K562 (cell line): ENCODE measurements at regions not wholly inside any gene's neighbourhood (a gene's known extent, or its start where the extent isn't known, plus 50 kb on each side); places are given as distances from the start of the nearest gene placed in this dataset.

Experiments
- ATAC-seq: fragments of 200-7000 bp; cut with Tn5 transposase; 3 replicates; pipeline ENCODE4 v1.9.1; 2020; ENCODE audit warnings: moderate library complexity
- BruUV-seq: library from RNA; stranded (reverse); fragments of 400-500 nt; replicated peaks from 2 replicates; lab custom pipeline; 2021; lab: Mats Ljungman, UMichigan
- CTCF ChIA-PET: fragments of 300-600 bp; formaldehyde crosslinking; extraction: SDS; loops from one replicate; lab custom pipeline; 2021; ENCODE audit warnings: low intra/inter-chr PET ratio; lab: Yijun Ruan, JAX
- POLR2A ChIA-PET: fragments of 300-600, 350-650 bp; sonication (Branson Sonifier 250); formaldehyde crosslinking; extraction: SDS; loops from one replicate; lab custom pipeline; 2021; ENCODE audit warnings: antibody characterized with exemption, inconsistent platforms; lab: Yijun Ruan, JAX
- DNase-seq, 4 experiments: peaks; one replicate each; pipeline versions ENCODE4 v3.0.0 to v3.0.0-alpha.2; 2011 to 2018; ENCODE audit warnings: low spot score in 3 of 4, mixed read lengths in 3 of 4; ENCODE audit errors: extremely low read depth in 1 of 4
- FAIRE-seq: peaks from 2 replicates; lab custom pipeline; 2011; peaks lifted over from hg19 to GRCh38; lab: Jason Lieb, UNC
- H2AFZ ChIP-seq: 2 replicates; pipeline ENCODE4 v1.6.0; 2011; ENCODE audit warnings: low read depth, low read length, control low read depth, inconsistent platforms
- H3K27ac ChIP-seq: fragments of 200-600 bp; 3 replicates; pipeline ENCODE4 v1.8.0; 2011; ENCODE audit warnings: low read depth, mild to moderate bottlenecking, control low read depth, inconsistent platforms, low read length, moderate library complexity, mixed read lengths; ENCODE audit errors: extremely low read depth
- H3K27me3 ChIP-seq, 2 experiments: fragments of 300-600 bp in 1 of 2; 2 replicates in 1 of 2; 3 replicates in 1 of 2; pipeline versions ENCODE4 v1.6.0 to v1.8.0; 2011; ENCODE audit warnings: inconsistent platforms in 2 of 2, low read length in 2 of 2, mild to moderate bottlenecking in 1 of 2, mixed read lengths in 1 of 2, moderate library complexity in 1 of 2; ENCODE audit not compliant: control insufficient read depth in 2 of 2, insufficient read depth in 2 of 2
- H3K36me3 ChIP-seq: fragments of 300-600 bp; 3 replicates; pipeline ENCODE4 v1.8.0; 2011; ENCODE audit warnings: mild to moderate bottlenecking, low read length, inconsistent platforms; ENCODE audit not compliant: control insufficient read depth, insufficient read depth
- H3K4me1 ChIP-seq, 2 experiments: fragments of 200-600 bp in 1 of 2; replicated peaks in 1 of 2; 2 replicates in 1 of 2; 3 replicates in 1 of 2; pipeline versions ENCODE4 v1.5.1 to v1.8.0; 2011; ENCODE audit warnings: inconsistent platforms in 2 of 2, low read length in 2 of 2, mild to moderate bottlenecking in 1 of 2, mixed read lengths in 1 of 2, moderate library complexity in 1 of 2; ENCODE audit not compliant: control insufficient read depth in 2 of 2, insufficient read depth in 2 of 2
- H3K4me2 ChIP-seq: 2 replicates; pipeline ENCODE4 v1.6.1; 2011; ENCODE audit warnings: low read length, control low read depth, inconsistent platforms, mixed read lengths; ENCODE audit not compliant: insufficient read depth
- H3K4me3 ChIP-seq: fragments of 200-600 bp; sonication (generic), shearing (Covaris generic); 2 replicates; pipeline ENCODE4 v1.5.1; 2016; ENCODE audit warnings: control low read depth, inconsistent platforms
- H3K79me2 ChIP-seq: fragments of 200-600 bp; 3 replicates; pipeline ENCODE4 v1.8.0; 2011; ENCODE audit warnings: low read length, inconsistent platforms; ENCODE audit not compliant: control insufficient read depth, insufficient read depth
- H3K9ac ChIP-seq, 2 experiments: 2 replicates each; pipeline versions ENCODE4 v1.6.0 to v1.6.1; 2011; ENCODE audit warnings: low read depth in 2 of 2, low read length in 2 of 2, control low read depth in 1 of 2, inconsistent platforms in 1 of 2, mild to moderate bottlenecking in 1 of 2, mixed read lengths in 1 of 2; ENCODE audit not compliant: insufficient read depth in 1 of 2
- H3K9me1 ChIP-seq: one replicate; pipeline ENCODE4 v1.6.0; 2011; ENCODE audit warnings: inconsistent platforms, mild to moderate bottlenecking, low read length, moderate library complexity; ENCODE audit not compliant: control insufficient read depth, insufficient read depth
- H3K9me3 ChIP-seq: replicated peaks from 2 replicates; pipeline ENCODE4 v1.5.1; 2011; ENCODE audit warnings: low read depth, low read length, inconsistent platforms; ENCODE audit not compliant: control insufficient read depth, insufficient read depth
- H4K20me1 ChIP-seq: replicated peaks from 2 replicates; pipeline ENCODE4 v1.6.1; 2011; ENCODE audit warnings: low read length, inconsistent platforms, mixed read lengths; ENCODE audit not compliant: control insufficient read depth, insufficient read depth
- ARHGAP35 ChIP-seq: fragments of 450-650 bp; IDR thresholded peaks from 2 replicates; pipeline ENCODE4 v1.6.1; 2018; ENCODE audit not compliant: partially characterized antibody
- BDP1 ChIP-seq: IDR thresholded peaks from 3 replicates; pipeline ENCODE4 v1.6.1; 2011; ENCODE audit not compliant: insufficient read length, insufficient read depth
- HINFP ChIP-seq: fragments of 450-650 bp; conservative IDR thresholded peaks from 2 replicates; pipeline ENCODE4 v1.6.1; 2016; ENCODE audit warnings: missing genetic modification characterization, low read depth, mild to moderate bottlenecking, control low read depth, missing compliant biosample characterization
- NFE2 ChIP-seq: IDR thresholded peaks from 2 replicates; pipeline ENCODE4 v1.6.1; 2014; ENCODE audit warnings: antibody characterized with exemption, low read depth
- SPI1 ChIP-seq: IDR thresholded peaks from 2 replicates; pipeline ENCODE4 v1.6.1; 2011; ENCODE audit warnings: low read depth, low read length, control low read depth, borderline replicate concordance
- ZBTB11 ChIP-seq, 3 experiments: fragments of 200-800 bp in 1 of 3; fragments of 250-450 bp in 1 of 3; fragments of 450-650 bp in 1 of 3; sonication (Bioruptor Pico) in 1 of 3; sonication (Bioruptor generic) in 1 of 3; formaldehyde crosslinking in 1 of 3; IDR thresholded peaks; 2 replicates each; pipeline versions ENCODE4 v1.6.1 to v1.8.0; 2016 to 2022; ENCODE audit warnings: mild to moderate bottlenecking in 2 of 3, missing genetic modification characterization in 2 of 3, missing compliant biosample characterization in 1 of 3, moderate library complexity in 1 of 3
- ZNF165 ChIP-seq: fragments of 250-450 bp; sonication (Bioruptor Pico); IDR thresholded peaks from 2 replicates; pipeline ENCODE4 v1.4.0; 2020; ENCODE audit warnings: borderline replicate concordance
- ZNF239 ChIP-seq: fragments of 250-450 bp; sonication (Bioruptor Pico); IDR thresholded peaks from 2 replicates; pipeline ENCODE4 v1.4.0; 2020; ENCODE audit warnings: mild to moderate bottlenecking
- WGBS: fragments of 100-300 bp; shearing (Covaris generic); methylation state at CpG from one replicate; pipeline ENCODE4 v1.1.6; 2016; ENCODE audit warnings: low coverage, mixed read lengths; ENCODE audit not compliant: insufficient coverage; ENCODE audit errors: missing lambda C conversion rate; 5-methylcytosine and 5-hydroxymethylcytosine counted together
- in situ Hi-C: fragments of 300-500 bp; cut with MboI; formaldehyde crosslinking; loops from 4 replicates; pipeline ENCODE4 v1.15.0; 2018; ENCODE audit warnings: inconsistent platforms, mixed read lengths
- intact Hi-C: fragments of 100-400 bp; cut with micrococcal nuclease; formaldehyde crosslinking; loops from 2 replicates; pipeline ENCODE4 v1.14.2; 2022

- intact Hi-C loops (no loop called here), in situ Hi-C loops (loop anchor here (25.0 kb wide), 1 partner anchor 616 kb away; no protein-coding TSS in a partner anchor)
- Histone ChIP-seq H2AFZ (no peak overlapping the region), H4K20me1 (no peaks in the 10 kb centered on the region), H3K4me3 (no peak overlapping the region), H3K27me3 (no peaks in the 10 kb centered on the region), H3K4me2 (no peak overlapping the region), H3K9me3 (no peaks in the 10 kb centered on the region), H3K9ac (no peak overlapping the region), H3K4me1 (no peaks in the 10 kb centered on the region), H3K9me1 (no peaks in the 10 kb centered on the region), H3K36me3 (no peaks in the 10 kb centered on the region), H3K27ac (no peak overlapping the region), H3K79me2 (no peaks in the 10 kb centered on the region)
- 0% methylated on average over 1 of the region's 1 CpG for WGBS
- no peak for ATAC-seq
- POLR2A ChIA-PET, result no interaction called here
- no peak for DNase-seq
- CTCF ChIA-PET, result no interaction called here
- FAIRE-seq, result no peak
- no TSS peak for BruUV-seq
- TF ChIP-seq BDP1, result no peak
- TF ChIP-seq ZNF165, result no peak
- no peak for TF ChIP-seq ARHGAP35
- TF ChIP-seq ZBTB11 (CRISPR knock-in tag; IDR thresholded peaks at IDR 0.05), result no peak
- no peak for TF ChIP-seq ZNF239 (CRISPR knock-in tag)
- no peak for TF ChIP-seq HINFP
- no peak for TF ChIP-seq SPI1
- TF ChIP-seq NFE2, result no peak
Measured at GRCh38 chr9:3746296-3747275, 220.8 kb upstream of the RFX3 start.
